GM20431 (cell line): ENCODE measurements at regions not wholly inside any gene's neighbourhood (a gene's known extent, or its start where the extent isn't known, plus 50 kb on each side); places are given as distances from the start of the nearest gene placed in this dataset.
"Not testable (repeated sequence)": the region's sequence is repeated elsewhere in the genome, so short reads cannot be mapped to it uniquely, and the experiment has no call there.

Experiments
- in situ Hi-C: fragments of 300-500 bp; cut with MseI, MboI; formaldehyde crosslinking; loops from one replicate; pipeline ENCODE4 v1.15.0; 2020; ENCODE audit warnings: low sequenced_read_pairs; ENCODE audit not compliant: unreplicated experiment

DNA sequence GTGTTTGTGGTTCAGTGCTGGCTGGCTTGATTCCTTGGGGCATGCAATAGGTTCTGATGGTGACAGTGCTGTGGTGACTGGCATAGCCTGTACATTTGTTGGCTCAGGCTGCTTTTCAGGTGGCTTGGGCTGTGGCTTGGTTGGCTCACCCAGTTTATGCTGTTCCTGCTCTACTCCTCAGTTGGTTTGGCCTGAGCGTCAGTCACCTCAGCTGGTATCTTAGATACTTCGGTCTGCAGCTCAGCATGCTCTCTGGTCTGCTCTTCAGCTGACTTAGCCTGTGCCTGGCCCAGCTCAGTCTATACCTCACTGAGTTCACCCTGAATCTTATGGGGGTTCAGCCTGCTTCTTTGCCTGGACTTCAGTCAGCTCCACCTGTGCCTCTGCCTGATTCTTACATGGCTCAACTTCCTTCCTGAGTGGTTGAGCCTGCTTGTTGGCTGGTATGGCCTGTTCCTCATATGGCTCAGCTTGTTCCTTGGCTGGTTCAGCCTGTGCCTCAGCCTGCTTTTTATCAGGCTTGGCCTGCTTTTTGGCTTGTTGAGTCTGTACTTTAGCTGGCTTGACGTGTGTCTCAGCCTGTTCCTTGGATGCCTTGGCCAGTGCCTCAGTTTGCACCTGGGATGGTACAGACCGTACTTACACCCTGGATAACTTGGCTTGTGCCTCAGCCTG lies 170.6 kb downstream of the MSN start:
- in situ Hi-C loops: no loop called here

DNA sequence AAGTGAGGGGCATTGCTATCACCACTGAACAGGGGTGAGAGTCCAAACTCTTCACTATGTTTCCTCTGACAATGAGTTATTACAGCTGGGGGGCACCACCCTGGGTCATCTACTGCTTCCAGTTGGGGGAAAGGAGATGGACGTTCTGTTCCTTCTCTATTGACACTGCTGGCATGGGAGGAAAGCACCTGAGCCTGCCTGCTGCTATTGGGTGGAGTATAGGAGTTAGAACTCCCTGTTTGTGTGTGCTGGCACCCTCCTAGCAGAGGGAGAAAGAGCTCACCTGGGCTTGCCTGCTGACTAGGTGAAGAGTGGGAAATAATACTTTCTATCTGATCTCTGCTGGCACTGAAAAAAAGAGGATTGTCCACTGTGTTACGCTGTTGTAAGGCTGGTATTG lies 163.8 kb downstream of the MSN start:
- in situ Hi-C loops: no loop called here

DNA sequence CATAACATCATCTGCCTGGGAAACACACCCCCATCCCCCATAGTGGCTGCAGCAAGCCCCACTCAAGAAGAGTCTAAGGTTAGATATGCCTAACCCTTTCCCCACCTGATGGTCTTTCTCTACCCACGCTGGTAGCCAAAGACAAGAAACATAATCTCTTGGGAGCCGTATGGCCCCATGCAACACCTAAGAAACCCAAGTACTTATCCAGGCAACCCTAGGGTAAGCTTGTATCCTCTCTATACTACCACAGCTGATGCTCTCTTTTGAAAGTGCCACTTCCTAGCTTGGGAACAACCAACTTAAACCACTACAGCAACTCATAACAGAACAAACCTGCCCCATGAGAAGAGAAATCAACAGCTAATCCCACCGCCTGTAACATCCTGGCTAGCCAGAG lies 161.1 kb downstream of the MSN start:
- in situ Hi-C loops: no loop called here

DNA sequence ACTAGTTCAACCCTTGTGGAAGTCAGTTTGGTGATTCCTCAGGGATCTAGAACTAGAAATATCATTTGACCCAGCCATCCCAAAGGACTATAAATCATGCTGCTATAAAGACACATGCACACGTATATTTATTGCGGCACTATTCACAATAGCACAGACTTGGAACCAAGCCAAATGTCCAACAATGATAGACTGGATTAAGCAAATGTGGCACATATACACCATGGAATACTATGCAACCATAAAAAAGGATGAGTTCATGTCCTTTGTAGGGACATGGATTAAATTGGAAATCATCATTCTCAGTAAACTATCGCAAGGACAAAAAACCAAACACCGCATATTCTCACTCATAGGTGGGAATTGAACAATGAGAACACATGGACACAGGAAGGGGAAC lies 157.8 kb downstream of the MSN start:
- in situ Hi-C loops: not testable (repeated sequence)

DNA sequence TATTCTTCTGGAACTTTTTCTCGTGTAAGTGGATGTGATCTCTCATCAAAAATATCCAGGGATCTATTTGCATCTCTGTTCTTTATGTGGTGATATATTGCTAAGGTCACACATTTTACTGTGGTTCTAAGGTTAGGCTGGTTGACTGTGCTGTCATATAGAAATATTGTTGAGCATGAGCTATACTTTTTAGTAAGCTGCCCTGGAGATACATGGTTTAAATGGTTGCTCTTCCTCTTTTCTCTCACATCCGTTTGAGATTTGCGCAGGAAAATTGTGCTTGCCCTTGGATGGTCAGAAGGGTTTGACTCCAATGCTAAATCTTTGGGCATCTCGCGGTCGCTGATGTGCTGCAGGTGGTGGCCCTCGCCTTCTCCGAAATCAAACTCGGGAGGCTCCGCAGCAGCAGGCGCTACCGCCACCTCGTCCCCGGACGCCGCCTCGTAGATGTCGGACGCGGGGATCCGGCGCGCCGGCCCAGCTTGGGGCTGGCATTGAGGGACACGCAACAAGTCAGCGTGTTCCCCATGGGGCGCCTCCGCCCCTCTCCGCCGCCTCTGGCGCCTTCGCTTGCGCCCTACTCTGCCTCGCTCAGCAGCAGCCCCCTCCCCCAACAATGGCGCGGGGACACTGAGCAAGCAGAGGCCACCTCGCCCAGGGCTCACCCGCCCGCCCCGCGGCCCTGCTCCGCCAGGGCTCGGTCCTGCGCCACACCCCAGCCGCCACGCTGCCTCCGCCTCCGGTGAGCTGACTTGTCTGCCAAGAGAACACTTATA lies 154.5 kb downstream of the MSN start:
- in situ Hi-C loops: loop anchor here (25.0 kb wide), 1 partner anchor 110 kb away; no protein-coding TSS in a partner anchor

DNA sequence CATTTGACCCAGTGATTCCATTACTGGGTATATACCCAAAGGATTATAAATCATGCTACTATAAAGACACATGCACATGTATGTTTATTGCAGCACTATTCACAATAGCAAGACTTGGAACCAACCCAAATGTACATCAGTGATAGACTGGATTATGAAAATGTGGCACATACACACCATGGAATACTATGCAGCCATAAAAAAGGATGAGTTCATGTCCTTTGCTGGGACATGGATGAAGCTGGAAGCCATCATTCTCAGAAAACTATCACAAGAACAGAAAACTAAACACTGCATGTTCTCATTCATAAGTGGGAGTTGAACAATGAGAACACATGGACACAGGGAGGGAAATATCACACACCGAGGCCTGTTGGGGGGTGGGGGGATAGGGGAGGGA lies 152.5 kb downstream of the MSN start:
- in situ Hi-C loops: loop anchor here (25.0 kb wide), 1 partner anchor 108 kb away; no protein-coding TSS in a partner anchor

DNA sequence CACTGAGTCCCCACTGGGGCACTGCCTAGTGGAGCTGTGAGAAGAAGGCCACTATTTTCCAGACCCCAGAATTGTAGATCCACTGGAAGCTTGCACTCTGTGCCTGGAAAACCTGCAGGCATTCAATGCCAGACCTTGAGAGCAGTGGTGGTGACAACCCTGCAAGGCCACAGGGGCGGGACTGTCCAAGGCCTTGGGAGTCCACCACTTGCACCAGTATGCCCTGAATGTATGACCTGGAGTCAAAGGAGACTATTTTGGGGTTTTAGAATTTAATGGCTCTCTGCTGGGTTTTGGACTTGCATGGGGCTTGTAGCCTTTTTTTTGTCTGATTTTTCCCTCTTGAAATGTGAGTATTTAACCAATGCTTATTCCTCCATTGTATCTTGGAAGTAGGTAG lies 145.8 kb downstream of the MSN start:
- in situ Hi-C loops: loop anchor here (25.0 kb wide), 1 partner anchor 101 kb away; no protein-coding TSS in a partner anchor

DNA sequence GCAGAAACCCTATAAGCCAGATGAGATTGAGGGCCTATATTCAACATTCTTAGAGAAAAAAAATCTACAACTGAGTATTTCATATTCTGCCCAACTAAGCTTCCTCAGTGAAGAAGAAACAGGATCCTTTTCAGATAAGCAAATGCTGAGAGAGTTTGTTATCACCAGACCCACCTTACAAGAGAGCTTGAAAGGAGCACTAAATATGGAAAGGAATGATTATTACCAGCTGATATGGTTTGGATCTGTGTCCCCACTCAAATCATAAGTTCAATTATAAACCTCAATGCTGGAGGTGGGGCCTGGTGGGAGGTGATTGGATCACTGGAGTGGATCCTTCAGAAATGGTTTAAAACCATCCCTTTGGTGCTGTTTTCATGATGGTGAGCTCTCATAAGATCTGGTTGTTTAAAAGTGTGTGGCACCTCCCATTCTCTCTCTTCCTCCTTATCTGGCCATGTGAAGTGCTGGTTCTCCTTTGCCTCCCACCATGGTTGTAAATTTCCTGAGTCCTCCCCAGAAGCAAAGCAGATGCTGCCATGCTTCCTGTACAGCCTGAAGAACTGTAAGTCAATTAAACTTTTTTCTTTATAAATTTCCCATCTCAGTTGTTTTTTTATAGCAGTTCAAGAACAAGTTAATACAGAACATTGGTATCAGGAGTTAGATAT lies 144.2 kb downstream of the MSN start:
- in situ Hi-C loops: loop anchor here (25.0 kb wide), 1 partner anchor 99 kb away; no protein-coding TSS in a partner anchor
